HL-60/S4 treated with phorbol 12-myristate 13-acetate at 8.2 ng/mL for 4 days and 3 days (cell line): ENCODE measurements at regions not wholly inside any gene's neighbourhood (a gene's known extent, or its start where the extent isn't known, plus 50 kb on each side); places are given as distances from the start of the nearest gene placed in this dataset.
"Not testable (repeated sequence)": the region's sequence is repeated elsewhere in the genome, so short reads cannot be mapped to it uniquely, and the experiment has no call there.

Experiments used
- in situ Hi-C: fragments of 300-500 bp; cut with MboI; formaldehyde crosslinking; loops from 2 replicates; pipeline ENCODE4 v1.15.0; 2022; ENCODE audit warnings: low sequenced_read_pairs

DNA sequence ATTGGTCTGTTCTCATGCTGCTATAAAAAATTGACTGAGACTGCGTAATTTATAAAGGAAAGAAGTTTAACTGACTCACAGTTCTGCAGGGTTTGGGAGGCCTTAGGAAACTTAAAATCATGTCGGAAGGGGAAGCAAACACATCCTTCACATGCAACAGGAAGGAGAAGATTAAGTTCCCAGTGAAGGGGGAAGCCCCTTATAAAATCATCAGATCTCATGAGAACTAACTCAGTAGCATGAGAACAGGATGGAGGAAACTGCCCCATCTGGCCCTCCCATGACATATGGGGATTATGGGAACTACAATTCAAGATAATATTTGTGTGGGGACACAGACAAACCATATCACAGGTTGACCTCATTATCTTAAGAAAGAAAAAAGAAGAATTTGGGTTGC is 134.5 kb downstream of the PPP1R3A start:
- in situ Hi-C loops = no loop called here

GRCh38 chr7:113783403-113783802 is 135.4 kb downstream of the PPP1R3A start:
- in situ Hi-C loops = no loop called here

DNA sequence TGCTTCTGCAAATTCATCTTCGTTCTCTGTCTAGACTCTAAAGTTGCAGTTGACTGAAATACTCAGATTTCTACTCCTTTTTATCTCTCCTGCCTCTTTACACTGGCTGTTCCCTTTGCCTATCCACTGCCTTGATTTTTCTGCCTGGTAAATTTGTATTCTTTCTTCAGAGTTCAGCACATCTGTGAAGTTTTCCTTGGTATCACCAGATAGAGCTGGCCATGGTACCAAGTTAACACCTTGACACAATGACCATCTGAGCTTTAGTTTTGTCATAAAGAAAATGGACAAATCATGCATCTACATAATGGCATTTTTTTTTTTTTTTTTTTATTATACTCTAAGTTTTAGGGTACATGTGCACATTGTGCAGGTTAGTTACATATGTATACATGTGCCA is 143.0 kb downstream of the PPP1R3A start:
- in situ Hi-C loops = no loop called here

DNA sequence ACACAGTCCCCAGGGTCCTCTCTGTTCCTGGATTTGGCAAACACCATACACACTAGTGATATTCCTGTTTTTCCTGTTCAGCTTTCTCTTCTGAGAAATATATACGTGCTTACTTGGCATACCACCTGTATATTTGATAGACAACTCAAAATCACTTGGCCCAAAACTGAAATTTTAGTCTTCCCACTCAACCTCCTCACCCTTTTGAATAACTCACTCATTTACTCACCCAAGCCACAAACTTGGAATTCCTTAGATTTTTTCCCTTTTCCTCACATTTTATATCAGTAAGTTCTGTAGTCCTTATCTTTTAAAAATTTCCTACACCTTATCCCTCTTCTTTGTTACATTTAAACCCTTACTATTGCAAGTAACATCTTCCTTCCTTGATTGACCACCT is 143.4 kb downstream of the PPP1R3A start:
- in situ Hi-C loops = no loop called here

DNA sequence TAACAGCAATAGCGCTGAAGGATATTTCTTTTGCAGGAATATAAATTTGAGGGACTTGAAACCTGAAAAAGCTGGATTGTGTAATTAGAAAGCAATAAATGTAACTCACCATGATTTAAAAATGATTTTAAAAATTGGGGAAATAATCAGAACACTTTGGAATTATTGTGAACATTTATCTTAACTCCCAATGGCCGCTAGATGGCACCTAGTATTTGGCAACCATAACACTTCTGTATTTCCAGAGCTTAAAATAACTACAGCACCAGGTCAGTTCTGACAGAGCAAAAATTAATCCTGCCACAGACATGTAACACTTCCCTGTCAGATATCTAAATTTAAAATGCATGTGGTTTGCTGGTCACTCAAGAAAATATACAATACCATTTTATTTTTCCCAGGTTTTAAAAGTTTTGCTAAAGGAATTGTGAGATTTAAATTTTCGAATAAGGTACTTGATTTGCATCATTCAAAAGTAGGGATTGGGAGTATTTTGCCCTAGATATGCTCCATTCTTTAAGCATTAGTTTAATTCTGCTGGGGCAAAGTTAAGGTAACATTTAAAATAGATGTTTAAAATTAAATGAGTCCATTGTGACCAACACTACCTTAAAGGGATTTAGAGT is 144.5 kb downstream of the PPP1R3A start:
- in situ Hi-C loops = no loop called here

DNA sequence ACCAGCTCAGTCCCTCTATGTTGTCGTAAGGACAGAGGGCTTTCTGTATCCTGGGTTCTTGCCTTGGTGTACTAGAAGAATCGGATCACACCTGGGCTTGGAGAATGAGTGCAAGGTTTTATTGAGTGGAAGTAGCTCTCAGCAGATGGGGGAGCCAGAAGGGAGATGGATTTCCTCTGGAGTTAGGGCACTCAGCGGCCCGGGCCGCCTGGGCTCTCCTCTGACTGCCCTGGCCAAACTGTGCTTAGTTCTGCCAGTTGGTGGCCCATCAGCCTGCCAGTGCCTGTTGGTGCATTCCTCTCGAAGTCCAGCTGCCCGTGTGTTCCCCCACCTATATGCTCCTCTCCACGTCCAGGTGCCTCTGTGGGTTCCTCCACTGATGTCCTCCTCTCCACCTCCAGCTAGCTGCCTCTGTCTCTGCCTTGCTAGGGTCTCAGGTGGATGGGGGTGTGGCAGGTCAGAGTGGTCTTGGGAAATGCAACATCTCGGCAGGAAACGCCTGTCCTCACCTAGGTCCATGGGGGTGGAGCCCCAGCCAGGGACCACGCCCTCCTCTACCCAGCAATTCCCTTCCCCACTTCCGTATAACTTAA is 148.6 kb downstream of the PPP1R3A start:
- in situ Hi-C loops = no loop called here

DNA sequence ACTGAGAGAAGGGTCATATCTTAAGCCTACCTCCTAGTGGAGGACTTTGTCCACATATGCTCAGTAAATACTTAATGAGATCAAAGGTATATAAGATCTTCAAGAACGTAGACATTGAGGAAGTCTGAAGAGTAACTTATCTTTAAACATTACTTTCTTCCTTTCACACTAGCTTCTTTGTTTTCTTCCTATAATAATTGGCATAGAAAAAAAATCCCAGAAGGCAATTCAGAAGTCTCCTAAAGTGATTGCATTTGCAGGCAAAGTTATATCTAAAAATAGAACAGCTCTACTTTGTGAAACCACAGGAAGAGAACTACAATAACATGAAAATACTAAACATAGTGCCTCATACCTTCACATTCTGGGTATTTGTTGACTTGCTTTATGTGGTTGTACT is 150.4 kb downstream of the PPP1R3A start:
- in situ Hi-C loops = no loop called here

- in situ Hi-C loops = no loop called here
Measured at GRCh38 chr7:113764401-113765035, 154.3 kb downstream of the PPP1R3A start.

DNA sequence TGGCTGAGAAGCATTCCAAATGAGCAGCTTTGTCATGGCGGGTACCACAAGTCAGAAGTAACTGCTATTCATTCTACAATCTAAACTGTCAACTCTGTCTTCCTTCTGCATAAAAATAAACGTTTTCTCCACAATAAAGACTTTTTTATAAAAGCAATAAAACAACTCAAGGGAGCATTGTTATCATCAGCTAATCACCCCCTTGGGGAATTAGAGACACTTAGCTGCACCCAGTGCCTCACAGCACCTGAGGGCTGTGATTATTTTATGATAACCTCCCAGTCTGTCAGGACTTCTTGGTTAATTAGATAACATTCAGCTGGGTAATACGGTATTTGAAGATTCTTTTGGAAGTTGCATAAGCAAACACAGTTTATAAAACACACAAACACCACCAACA is 155.6 kb downstream of the PPP1R3A start:
- in situ Hi-C loops = no loop called here

DNA sequence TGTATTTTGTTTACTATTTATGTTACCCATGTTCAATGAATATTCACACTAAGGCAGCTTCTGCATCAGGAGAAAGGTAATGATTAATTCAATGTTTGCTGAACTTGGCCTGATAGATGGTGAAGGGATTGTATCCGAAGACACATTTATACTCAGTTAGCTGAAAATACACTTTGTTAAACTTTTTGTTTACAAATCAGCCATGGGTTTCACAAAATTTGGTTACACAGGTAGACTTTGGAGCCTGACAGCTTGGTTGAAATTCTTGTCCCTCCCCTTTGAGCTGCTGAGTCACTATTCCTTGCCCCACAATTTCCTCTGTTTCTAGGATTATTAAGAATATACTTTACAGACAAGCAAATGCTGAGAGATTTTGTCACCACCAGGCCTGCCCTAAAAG is 162.6 kb downstream of the PPP1R3A start:
- in situ Hi-C loops = no loop called here

DNA sequence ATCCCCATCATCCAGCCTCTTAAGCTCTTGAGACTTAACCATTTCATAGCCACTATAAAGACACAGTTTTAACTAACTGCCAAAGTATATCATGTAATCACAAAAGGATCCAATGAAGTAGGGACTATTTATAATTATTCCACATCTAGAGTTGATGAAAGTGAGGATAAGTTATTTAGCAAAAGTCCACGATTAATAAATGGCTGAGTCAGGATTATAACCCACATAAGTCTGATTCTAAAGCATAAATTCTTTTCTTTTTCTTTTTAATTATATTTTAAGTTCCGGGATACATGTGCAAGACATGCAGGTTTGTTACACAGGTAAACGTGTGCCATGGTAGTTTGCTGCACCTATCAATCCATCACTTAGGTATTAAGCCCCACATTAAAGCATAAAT is 166.1 kb downstream of the PPP1R3A start:
- in situ Hi-C loops = no loop called here

GRCh38 chr7:113752289-113752688 is 166.5 kb downstream of the PPP1R3A start:
- in situ Hi-C loops = no loop called here

GRCh38 chr7:113751547-113751946 is 167.3 kb downstream of the PPP1R3A start:
- in situ Hi-C loops = no loop called here

GRCh38 chr7:113748385-113748784 is 170.4 kb downstream of the PPP1R3A start:
- in situ Hi-C loops = not testable (repeated sequence)

DNA sequence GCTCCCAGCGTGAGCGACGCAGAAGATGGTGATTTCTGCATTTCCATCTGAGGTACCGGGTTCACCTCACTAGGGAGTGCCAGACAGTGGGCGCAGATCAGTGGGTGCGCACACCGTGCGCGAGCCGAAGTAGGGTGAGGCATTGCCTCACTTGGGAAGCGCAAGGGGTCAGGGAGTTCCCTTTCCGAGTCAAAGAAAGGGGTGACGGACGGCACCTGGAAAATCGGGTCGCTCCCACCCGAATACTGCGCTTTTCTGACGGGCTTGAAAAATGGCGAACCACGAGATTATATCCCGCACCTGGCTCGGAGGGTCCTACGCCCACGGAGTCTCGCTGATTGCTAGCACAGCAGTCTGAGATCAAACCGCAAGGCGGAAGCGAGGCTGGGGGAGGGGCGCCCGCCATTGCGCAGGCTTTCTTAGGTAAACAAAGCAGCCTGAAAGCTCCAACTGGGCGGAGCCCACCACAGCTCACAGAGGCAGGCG is 175.8 kb downstream of the PPP1R3A start:
- in situ Hi-C loops = not testable (repeated sequence)

DNA sequence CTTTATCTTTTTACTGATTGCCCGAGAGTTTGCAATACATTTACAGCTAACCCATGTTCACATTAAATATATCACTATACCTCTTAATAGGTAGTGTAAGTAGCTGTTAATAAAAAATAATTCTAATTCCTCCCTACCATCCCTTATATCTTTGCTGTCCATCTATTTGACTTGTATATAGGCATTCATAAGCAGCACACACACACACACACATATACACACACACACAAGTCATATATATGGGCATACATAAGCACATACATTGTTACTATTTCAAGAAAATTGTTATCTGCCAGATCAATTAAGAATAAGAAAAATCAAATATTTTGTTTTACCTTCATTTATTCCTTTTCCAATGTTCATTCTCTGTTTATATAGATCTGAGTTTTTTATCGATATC is 176.4 kb downstream of the PPP1R3A start:
- in situ Hi-C loops = no loop called here

DNA sequence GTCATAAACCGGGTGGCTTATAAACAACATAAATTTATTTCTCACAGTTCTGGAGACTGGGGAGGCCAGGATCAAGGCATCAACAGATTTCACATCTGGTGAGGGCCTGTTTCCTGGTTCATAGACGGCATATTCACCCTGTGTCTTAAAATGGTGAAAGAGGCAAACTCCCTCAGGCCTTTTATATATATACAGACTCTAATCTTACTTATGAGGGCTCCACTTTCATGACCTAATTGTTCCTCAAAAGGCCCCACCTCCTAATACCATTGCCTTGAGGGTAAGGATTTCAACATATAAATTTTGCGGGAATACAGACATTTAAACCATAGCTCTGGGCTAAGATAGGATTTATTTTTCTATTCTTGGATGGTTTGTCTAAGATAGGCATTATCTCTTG is 187.2 kb downstream of the PPP1R3A start:
- in situ Hi-C loops = no loop called here

DNA sequence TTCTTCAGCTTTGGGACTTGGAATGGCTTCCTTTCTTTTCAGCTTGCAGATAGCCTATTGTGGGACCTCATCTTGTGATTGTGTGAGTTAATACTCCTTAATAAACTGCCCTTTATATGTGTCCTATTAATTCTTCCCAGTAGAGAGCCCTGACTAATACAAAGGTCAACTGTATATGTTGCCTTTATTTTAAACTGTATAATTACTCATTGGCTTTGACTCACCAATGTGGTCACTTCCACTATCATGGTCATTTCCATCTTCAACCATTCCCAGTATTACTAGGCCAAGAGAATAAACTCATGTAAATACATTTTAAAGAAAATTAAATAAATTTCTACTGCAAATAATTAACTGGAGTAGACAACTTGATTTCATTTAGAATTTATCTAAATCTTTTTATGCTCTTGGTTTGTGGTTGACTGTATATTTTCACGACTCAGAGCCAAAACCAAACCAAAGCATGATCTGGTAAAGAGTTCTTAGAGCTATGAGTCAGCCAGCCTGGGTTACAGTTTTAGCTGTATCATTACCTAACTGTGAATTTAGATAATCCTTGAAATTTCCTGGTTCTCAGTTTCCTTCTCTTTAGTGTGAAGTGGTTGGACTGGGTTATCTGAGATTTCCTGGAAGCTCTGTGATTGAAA is 188.4 kb downstream of the PPP1R3A start:
- in situ Hi-C loops = no loop called here

DNA sequence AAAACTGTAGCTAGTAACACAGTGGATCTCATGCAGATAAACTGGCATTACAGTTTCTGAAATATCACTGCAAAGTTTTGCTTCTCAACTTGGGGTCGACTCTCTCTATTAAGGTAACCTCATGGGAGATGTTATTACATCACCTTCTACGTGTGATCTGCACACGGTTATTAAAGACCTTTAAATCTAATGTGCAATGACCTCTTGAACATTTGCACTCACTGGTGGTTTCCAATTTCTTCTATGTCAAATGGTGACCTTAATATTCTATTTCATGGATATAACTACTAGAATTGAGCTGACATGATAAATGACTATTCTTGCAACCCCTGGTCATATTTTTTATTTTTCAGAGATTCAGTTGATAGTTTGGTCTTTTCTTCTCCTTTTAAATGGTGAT is 191.3 kb downstream of the PPP1R3A start:
- in situ Hi-C loops = no loop called here

- in situ Hi-C loops = no loop called here
Measured at GRCh38 chr7:113722006-113722405, 196.8 kb downstream of the PPP1R3A start.

- in situ Hi-C loops = no loop called here
Measured at GRCh38 chr7:113717739-113718138, 201.1 kb downstream of the PPP1R3A start.
